Mammary epithelial cell (primary cell): ENCODE measurements at regions not wholly inside any gene's neighbourhood (a gene's known extent, or its start where the extent isn't known, plus 50 kb on each side); places are given as distances from the start of the nearest gene placed in this dataset.

ENCODE experiments used
- EZH2 ChIP-seq: IDR thresholded peaks from 2 replicates; pipeline ENCODE4 v1.6.1; 2012; ENCODE audit warnings: low read length, inconsistent platforms, borderline replicate concordance
- TF ChIP-seq, protein P1 (sequence below), 2 donors: IDR thresholded peaks in 1 of 2; conservative IDR thresholded peaks in 1 of 2; 2 replicates each; pipeline ENCODE4 v1.5.1; 2011 to 2012; ENCODE audit warnings: inconsistent platforms in 2 of 2, low read length in 2 of 2, mild to moderate bottlenecking in 2 of 2, control low read depth in 1 of 2, low read depth in 1 of 2; ENCODE audit not compliant: insufficient read depth in 1 of 2; ENCODE audit errors: extremely low read depth in 1 of 2

DNA sequence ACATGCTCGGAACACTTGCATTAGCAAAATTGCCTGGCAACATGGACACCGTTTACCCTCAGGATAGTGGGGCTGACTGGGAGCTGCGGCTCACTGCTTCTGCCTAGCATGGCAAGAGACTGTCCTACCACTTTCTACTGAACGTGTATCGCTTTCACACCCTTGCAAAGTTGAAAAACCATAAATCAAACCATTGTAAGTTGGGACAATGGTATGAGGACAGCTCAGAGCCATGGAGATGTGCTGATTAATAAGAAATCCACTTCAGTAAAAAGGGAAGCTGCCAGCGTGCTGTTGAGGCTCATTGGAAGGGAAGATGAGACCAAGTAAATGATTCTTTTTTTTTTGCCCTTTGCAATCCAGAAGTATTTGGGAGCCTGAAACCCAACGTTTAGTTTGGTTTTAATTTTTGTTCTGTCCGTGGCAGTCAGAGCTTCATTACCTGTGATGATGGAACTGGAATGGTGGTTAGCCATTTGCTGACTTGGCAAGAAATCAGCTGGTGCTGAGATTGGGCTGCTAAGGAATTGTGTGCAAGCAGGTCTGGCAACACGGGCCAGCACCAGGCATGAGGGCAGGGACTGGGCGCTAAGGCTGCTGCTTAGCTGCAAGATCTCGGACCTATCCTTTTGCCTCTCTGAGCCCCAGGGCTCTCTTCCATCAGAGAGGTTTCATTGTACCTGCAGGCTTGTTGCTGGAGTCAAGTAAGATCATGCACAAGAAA lies 75.5 kb upstream of the HS6ST1 start:
- TF ChIP-seq, protein P1, sequence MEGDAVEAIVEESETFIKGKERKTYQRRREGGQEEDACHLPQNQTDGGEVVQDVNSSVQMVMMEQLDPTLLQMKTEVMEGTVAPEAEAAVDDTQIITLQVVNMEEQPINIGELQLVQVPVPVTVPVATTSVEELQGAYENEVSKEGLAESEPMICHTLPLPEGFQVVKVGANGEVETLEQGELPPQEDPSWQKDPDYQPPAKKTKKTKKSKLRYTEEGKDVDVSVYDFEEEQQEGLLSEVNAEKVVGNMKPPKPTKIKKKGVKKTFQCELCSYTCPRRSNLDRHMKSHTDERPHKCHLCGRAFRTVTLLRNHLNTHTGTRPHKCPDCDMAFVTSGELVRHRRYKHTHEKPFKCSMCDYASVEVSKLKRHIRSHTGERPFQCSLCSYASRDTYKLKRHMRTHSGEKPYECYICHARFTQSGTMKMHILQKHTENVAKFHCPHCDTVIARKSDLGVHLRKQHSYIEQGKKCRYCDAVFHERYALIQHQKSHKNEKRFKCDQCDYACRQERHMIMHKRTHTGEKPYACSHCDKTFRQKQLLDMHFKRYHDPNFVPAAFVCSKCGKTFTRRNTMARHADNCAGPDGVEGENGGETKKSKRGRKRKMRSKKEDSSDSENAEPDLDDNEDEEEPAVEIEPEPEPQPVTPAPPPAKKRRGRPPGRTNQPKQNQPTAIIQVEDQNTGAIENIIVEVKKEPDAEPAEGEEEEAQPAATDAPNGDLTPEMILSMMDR (conservative IDR thresholded peaks at IDR 0.05 in 1 of 2, IDR thresholded peaks at IDR 0.05 in 1 of 2; ENCODE audit: extremely low read depth in 1 of 2, insufficient read depth in 1 of 2, low read depth in 1 of 2, low read length in 2 of 2), result no peak
- no peak for TF ChIP-seq EZH2
